Nephron (organoid): ENCODE measurements at regions not wholly inside any gene's neighbourhood (a gene's known extent, or its start where the extent isn't known, plus 50 kb on each side); places are given as distances from the start of the nearest gene placed in this dataset.

ENCODE experiments used
- H3K27ac Mint-ChIP-seq, 3 experiments: 2 replicates each; pipeline ENCODE4 v1.8.0; 2020; ENCODE audit warnings: mixed read lengths in 3 of 3, mild to moderate bottlenecking in 2 of 3, moderate library complexity in 1 of 3
- H3K27me3 Mint-ChIP-seq: 2 replicates; pipeline ENCODE4 v1.8.0; 2021; ENCODE audit warnings: low read depth, mild to moderate bottlenecking, moderate library complexity, mixed read lengths
- H3K36me3 Mint-ChIP-seq: 2 replicates; pipeline ENCODE4 v1.8.0; 2020; ENCODE audit warnings: low read depth, mixed read lengths
- H3K4me1 Mint-ChIP-seq: 2 replicates; pipeline ENCODE4 v1.8.0; 2020; ENCODE audit warnings: mixed read lengths
- H3K4me3 Mint-ChIP-seq, 3 experiments: 2 replicates each; pipeline ENCODE4 v1.8.0; 2020; ENCODE audit warnings: mild to moderate bottlenecking in 3 of 3, mixed read lengths in 3 of 3, moderate library complexity in 2 of 3
- H3K9me3 Mint-ChIP-seq: 2 replicates; pipeline ENCODE4 v1.8.0; 2020; ENCODE audit warnings: mixed read lengths
- TF ChIP-seq, protein P1 (sequence below), 3 experiments: fragments of 200-600 bp; sonication (generic); IDR thresholded peaks; one replicate each; pipeline ENCODE4 v1.5.0; 2021; ENCODE audit warnings: antibody characterized with exemption in 3 of 3; ENCODE audit not compliant: unreplicated experiment in 3 of 3

DNA sequence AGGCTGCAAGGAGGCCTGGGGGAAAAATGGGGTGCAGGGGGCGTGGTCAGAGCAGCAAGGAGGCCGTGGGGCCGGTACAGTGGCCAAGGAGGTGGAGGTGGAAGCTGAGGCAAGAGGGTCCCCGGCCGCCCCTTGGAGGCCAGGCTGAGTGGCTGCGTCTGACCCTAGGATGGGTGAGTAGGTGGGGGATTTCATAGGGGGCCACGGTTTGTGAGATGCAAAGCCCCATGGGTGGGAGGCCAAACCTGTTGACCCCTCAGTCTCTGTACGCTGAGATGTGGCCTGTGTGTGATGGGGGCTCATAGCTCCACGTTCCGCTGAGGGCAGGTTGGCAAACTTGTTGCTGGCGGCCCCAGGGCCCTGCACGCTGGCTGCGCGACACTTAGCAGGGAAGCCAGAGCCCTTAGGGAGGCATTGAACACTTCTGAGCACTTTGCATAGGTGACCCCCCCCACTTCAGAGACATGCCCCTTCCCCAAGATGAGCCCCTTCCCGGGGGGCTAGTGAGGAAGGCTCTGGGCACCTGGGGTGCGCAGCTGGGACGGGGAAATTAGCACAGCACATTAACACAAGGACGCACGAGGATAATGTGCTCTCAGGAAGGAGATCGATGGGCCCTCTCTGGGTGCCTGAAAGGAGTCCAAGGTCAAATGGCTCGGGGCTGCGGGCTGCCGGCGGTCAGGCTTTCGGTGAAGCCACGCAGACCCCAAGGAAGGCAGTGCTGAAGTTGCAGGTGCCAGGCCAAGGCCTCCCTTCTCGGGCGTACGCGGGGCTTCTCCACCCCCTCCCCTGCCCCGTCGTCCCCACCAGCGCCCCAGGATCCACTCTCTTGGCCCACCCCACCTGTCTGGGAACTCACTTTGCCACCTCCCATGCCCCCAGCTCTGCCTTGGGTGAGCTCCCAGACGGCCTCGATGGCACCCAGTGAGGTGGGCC is 107.4 kb downstream of the HMX1 start:
- Mint-ChIP-seq H3K36me3 (no peaks in the 10 kb centered on the region), H3K27ac (no peak overlapping the region), H3K27me3 (peaks cover 39% of the 10 kb centered on the region), H3K4me1 (no peaks in the 10 kb centered on the region), H3K9me3 (no peaks in the 10 kb centered on the region), H3K4me3 (no peak overlapping the region)
- TF ChIP-seq, protein P1, sequence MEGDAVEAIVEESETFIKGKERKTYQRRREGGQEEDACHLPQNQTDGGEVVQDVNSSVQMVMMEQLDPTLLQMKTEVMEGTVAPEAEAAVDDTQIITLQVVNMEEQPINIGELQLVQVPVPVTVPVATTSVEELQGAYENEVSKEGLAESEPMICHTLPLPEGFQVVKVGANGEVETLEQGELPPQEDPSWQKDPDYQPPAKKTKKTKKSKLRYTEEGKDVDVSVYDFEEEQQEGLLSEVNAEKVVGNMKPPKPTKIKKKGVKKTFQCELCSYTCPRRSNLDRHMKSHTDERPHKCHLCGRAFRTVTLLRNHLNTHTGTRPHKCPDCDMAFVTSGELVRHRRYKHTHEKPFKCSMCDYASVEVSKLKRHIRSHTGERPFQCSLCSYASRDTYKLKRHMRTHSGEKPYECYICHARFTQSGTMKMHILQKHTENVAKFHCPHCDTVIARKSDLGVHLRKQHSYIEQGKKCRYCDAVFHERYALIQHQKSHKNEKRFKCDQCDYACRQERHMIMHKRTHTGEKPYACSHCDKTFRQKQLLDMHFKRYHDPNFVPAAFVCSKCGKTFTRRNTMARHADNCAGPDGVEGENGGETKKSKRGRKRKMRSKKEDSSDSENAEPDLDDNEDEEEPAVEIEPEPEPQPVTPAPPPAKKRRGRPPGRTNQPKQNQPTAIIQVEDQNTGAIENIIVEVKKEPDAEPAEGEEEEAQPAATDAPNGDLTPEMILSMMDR (IDR thresholded peaks at IDR 0.05; ENCODE audit: unreplicated experiment in 3 of 3): no peak

DNA sequence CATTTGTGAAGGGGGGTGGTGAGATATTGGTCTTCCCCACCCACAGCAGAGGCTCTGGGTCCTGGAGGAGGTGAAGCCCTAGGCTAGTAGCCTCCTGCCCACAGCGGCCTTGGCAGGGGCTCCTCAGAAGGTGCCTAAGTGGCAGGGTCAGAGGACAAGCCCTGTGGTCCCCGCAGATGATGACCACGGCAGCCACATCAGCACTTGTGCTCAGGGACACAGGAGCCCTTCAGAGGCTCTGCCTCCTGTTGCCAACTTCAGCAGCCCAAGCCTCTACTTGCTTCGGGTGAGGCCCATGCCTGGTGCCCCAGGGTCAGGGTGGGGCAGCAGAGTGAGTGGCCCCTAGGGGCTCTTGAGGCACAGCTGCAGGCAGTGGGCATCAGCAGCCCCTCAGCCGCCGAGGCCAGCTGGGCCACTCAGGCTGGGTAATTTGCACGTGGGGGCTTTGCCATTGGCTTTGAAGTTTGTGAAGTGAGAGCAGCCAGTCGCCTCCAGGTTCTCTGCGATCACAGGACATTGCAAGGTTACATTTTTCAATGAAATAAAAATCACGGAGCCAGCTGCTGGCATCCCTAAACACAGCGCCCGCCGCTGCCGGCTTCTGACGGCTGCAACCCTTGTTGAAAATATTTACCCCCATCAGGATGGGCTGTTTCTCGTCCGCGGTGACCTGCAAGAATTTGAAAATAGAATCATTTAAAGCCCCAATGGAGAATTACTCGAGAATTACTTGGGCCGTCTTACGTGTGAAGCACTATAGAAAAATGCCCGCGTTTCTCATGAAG is 108.5 kb downstream of the HMX1 start:
- H3K4me3 Mint-ChIP-seq: no peak overlapping the region
- H3K27me3 Mint-ChIP-seq: peaks cover 33% of the 10 kb centered on the region
- H3K36me3 Mint-ChIP-seq: no peaks in the 10 kb centered on the region
- no peaks in the 10 kb centered on the region for H3K4me1 Mint-ChIP-seq
- no peak overlapping the region for H3K27ac Mint-ChIP-seq
- TF ChIP-seq, protein P1 (IDR thresholded peaks at IDR 0.05; ENCODE audit: unreplicated experiment in 3 of 3): no peak
- H3K9me3 Mint-ChIP-seq: no peaks in the 10 kb centered on the region

DNA sequence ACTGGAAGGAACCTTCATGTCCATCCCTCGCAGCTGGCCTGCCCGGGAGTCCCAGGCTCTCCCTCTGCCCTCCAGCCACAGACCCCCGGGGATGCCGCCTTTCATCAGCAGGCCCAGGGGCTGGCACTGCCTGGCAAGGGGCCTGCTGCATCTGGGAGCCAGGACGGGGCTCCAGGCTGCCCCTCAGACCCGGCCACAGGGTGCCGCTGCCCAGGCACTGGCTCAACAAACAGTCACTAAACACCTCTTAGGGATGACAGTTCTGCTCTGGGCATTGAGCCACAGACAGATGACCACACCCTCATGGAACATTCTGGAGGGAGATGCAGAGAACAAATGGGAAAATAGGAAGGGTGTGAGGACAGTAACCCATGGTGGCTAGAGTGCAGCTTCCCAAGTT is 109.3 kb downstream of the HMX1 start:
- Mint-ChIP-seq H3K27ac (no peak overlapping the region), H3K9me3 (no peaks in the 10 kb centered on the region), H3K4me1 (no peaks in the 10 kb centered on the region), H3K36me3 (no peaks in the 10 kb centered on the region), H3K27me3 (peaks cover 30% of the 10 kb centered on the region), H3K4me3 (no peak overlapping the region)
- TF ChIP-seq, protein P1 (IDR thresholded peaks at IDR 0.05; ENCODE audit: unreplicated experiment in 3 of 3): no peak

DNA sequence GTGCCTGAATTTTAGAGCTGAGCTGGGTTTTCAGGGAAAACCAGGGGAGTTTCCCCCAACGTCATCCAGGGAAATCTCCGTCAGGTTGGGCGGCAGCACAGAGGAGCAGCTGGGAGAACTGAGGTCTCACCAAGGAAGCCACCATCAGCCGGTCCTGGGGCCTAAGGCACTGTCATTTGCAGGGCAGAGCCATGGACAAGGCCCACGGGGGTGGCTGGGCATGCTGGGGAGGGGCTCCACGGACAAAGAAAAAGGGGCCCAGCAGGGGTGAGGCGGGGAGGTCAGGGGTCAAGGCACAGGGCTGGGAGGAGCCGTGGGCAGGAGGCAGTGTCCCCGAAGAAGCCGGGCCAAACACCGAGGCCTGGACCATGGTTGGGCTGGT is 109.8 kb downstream of the HMX1 start:
- Mint-ChIP-seq H3K27ac (no peak overlapping the region), H3K4me3 (no peak overlapping the region), H3K4me1 (no peaks in the 10 kb centered on the region), H3K36me3 (no peaks in the 10 kb centered on the region), H3K9me3 (no peaks in the 10 kb centered on the region), H3K27me3 (peaks cover 28% of the 10 kb centered on the region)
- TF ChIP-seq, protein P1 (IDR thresholded peaks at IDR 0.05; ENCODE audit: unreplicated experiment in 3 of 3): no peak

DNA sequence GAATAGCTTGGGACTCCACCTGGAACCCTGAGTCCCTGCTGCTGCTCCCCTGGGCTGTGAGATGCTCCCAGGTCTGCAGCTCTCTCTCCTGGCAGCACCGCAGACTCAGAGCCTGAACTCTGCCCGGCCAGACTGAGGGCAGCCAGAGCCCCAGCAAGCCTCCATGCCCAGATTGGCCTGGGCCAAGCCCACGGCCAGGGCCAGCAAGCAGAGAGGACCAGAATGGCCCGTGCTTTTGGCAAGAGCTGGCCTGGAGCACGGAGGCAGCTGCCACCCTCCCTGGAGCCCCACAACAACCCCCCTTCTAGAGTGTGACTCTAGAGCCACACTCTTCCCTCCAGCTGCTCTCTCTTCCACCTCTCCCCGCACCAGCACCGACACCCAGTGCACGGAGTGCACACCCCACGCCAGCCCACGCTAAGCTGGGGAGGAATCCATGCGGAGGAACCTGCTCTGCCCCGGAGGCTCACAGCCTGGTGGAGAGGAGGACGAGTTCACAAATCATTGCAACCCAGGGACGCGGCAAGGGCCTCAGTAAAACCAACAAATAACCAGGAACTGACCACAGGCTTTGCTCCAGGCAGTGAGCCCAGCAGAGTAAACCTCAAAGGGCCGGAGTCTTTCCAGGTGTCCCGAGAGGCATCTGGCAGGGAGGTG is 110.3 kb downstream of the HMX1 start:
- Mint-ChIP-seq H3K4me3 (no peak overlapping the region), H3K36me3 (no peaks in the 10 kb centered on the region), H3K27me3 (peaks cover 27% of the 10 kb centered on the region), H3K4me1 (no peaks in the 10 kb centered on the region), H3K27ac (no peak overlapping the region), H3K9me3 (no peaks in the 10 kb centered on the region)
- TF ChIP-seq, protein P1 (IDR thresholded peaks at IDR 0.05; ENCODE audit: unreplicated experiment in 3 of 3): no peak
